ENCODE measurements at regions not wholly inside any gene's neighbourhood (a gene's known extent, or its start where the extent isn't known, plus 50 kb on each side); places are given as distances from the start of the nearest gene placed in this dataset.

DNA sequence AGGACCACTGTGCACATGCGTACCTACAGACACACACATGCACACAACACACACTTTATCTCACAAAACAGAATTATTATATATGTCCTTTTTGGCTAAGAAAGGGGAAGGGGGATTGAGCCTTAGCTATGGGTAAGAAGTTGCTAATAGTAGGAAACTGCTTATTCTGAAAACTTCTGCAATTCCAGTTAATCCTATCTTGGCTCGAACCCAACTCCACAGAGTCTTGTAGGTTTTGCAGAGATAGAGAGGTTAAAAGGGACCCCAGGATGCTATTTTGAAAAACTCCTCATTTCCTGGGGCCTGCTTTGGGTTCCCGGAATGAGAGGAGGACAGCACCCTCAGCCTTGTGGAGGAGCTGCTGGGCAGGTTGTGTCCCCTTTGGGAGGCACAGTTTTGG lies 233.8 kb downstream of the CLIC5 start:
- H3K27ac ChIP-seq, result no peak overlapping the region
- H3K27me3 ChIP-seq (replicated peaks), result no peaks in the 10 kb centered on the region
- no peaks in the 10 kb centered on the region for H3K9me3 ChIP-seq (replicated peaks)
- no peaks in the 10 kb centered on the region for H3K36me3 ChIP-seq
- DNase-seq (ENCODE audit: low read depth in 1 of 2, low spot score in 2 of 2), result no peak
- H3K4me1 ChIP-seq (replicated peaks), result no peaks in the 10 kb centered on the region
- H3K4me3 ChIP-seq, result no peak overlapping the region

DNA sequence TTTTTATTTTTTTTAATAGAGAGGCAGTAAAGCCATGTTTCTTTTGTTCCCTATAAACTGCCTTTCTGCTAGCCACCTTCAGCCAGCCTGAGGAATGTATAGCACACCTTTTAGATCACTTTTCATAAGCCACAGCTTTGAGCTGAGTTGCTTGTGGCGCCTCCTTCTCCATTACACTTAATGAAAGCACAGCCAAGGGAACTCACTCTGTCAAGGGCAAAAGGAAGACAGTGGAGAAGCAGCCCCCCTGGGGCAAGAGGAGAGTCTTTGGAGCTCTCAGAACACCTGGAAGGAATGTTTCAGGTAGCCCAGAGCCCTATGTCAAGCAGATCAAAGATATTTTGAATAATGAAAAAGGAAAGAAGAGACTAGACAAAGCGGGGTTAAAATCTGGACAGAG lies 235.1 kb downstream of the CLIC5 start:
- no peak for DNase-seq (ENCODE audit: low read depth in 1 of 2, low spot score in 2 of 2)
- Histone ChIP-seq H3K36me3 (no peaks in the 10 kb centered on the region), H3K27me3 (replicated peaks) (no peaks in the 10 kb centered on the region), H3K4me3 (no peak overlapping the region), H3K4me1 (replicated peaks) (no peaks in the 10 kb centered on the region), H3K9me3 (replicated peaks) (no peaks in the 10 kb centered on the region), H3K27ac (no peak overlapping the region)

DNA sequence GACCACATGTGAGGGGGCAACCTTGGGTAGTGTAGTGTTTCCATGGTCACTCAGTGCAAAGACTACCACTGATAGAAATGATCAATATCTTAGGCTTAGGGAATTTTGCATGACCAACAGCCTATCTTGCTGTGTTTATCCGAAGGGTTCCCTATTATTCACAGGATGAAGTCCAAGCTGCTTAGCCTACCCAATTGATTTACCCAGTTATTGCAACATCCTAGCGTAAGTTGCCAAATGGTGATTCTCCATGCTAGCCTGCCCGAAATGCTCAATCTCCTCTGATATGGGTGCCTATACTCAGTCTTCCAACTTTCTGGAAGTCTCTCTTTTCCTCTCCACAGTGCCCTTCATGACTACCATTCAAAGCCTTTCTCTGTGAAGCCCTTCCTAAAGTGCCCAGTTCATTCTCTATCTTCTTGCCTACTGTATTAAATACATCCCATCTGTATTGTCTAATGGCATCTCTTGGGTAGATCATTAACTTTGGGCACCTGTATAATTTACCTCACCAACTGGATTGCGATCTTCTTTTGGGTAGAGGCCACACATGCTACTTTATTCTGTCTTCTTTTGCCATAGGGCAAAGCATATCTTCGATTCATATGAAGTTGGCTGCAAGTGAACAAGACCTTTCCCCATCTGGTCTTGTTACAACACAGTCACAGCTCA lies 240.5 kb downstream of the CLIC5 start:
- Histone ChIP-seq H3K27me3 (replicated peaks) (no peaks in the 10 kb centered on the region), H3K9me3 (replicated peaks) (no peaks in the 10 kb centered on the region), H3K27ac (no peak overlapping the region), H3K4me1 (replicated peaks) (no peaks in the 10 kb centered on the region), H3K4me3 (no peak overlapping the region), H3K36me3 (no peaks in the 10 kb centered on the region)
- no peak for DNase-seq (ENCODE audit: low read depth in 1 of 2, low spot score in 2 of 2)

DNA sequence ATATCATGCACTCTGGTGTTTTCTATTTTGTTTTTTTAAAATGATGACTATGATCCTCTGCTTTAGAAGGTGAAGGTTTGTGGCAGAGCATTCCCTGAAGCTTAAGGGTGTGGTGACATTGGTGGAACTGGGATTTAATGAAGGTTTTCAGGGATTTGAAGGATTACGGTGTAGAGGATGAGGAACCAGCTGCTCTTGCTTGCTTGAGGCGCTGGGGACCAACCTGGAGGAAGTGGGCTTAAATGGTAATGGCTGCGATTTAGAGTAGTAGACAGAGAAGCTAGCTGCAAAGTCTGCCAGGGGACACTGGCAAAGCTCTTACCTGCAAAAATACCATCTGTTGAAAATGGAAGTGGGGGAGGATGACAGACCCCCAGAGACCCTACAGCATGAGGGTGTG lies 241.8 kb downstream of the CLIC5 start:
- Histone ChIP-seq H3K4me1 (replicated peaks) (peaks cover 3% of the 10 kb centered on the region; the same call in 1 of the 2 replicates), H3K27ac (no peak overlapping the region), H3K36me3 (no peaks in the 10 kb centered on the region), H3K4me3 (no peak overlapping the region), H3K27me3 (replicated peaks) (no peaks in the 10 kb centered on the region), H3K9me3 (replicated peaks) (no peaks in the 10 kb centered on the region)
- no peak for DNase-seq (ENCODE audit: low read depth in 1 of 2, low spot score in 2 of 2)

DNA sequence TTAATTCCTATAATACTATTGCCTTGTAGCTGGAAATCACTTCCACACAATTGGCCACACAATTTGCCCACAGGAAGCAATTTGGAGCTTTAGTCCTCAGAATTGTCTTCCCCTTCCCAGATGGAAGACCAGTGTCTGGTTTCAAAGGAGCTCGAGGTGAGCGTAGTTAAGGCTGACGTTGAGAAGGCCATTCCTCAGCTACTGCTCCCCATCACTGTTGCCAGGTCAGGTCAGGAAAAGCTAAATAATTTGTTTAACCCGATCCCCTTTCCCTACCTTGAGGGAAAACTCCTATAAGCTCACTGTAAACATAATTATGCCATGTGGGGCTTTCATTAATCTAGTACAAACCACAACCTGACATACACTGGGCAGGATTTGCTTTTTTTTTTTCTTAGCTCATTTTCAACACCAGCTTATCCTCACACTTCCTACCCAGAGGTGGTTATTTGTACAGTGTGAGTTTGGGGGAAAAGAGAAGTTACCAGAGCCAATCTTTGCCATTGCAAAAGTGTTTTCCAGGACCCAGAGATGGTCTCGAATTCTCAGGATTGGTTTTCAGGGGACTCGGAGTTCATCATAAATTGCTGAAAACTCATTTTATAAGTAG lies 242.7 kb downstream of the CLIC5 start:
- H3K4me1 ChIP-seq (replicated peaks), result peaks cover 5% of the 10 kb centered on the region; the same call in 1 of the 2 replicates
- H3K9me3 ChIP-seq (replicated peaks), result no peaks in the 10 kb centered on the region
- no peak overlapping the region for H3K4me3 ChIP-seq

DNA sequence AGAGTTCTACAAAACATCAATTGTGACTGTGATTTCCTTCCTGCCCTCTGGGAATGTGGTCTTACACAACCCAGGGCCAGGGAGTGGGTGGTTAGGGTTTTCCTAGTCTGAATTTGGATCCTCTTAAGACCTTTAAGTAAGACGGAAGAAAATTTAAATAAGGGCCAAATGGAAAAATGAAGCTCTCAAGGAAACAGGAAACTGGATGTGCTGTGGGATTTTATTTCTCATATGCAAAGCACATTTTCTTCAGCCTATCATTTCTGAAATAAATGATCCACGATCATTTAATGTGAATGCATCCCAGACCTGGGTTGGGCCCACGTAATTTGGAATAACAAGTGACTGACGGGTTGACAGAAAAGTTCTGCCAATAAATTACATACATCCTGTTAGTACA lies 243.6 kb downstream of the CLIC5 start:
- Histone ChIP-seq H3K4me3 (no peak overlapping the region), H3K27me3 (replicated peaks) (no peaks in the 10 kb centered on the region), H3K4me1 (replicated peaks) (peaks cover 5% of the 10 kb centered on the region; the same call in 1 of the 2 replicates), H3K36me3 (no peaks in the 10 kb centered on the region), H3K27ac (no peak overlapping the region), H3K9me3 (replicated peaks) (no peaks in the 10 kb centered on the region)
- no peak for DNase-seq (ENCODE audit: low read depth in 1 of 2, low spot score in 2 of 2)

More for the DNA sequence above, 242.7 kb downstream of the CLIC5 start:
- DNase-seq (ENCODE audit: low read depth in 1 of 2, low spot score in 2 of 2), result no peak
- Histone ChIP-seq H3K36me3 (no peaks in the 10 kb centered on the region), H3K27ac (no peak overlapping the region), H3K27me3 (replicated peaks) (no peaks in the 10 kb centered on the region)

DNA sequence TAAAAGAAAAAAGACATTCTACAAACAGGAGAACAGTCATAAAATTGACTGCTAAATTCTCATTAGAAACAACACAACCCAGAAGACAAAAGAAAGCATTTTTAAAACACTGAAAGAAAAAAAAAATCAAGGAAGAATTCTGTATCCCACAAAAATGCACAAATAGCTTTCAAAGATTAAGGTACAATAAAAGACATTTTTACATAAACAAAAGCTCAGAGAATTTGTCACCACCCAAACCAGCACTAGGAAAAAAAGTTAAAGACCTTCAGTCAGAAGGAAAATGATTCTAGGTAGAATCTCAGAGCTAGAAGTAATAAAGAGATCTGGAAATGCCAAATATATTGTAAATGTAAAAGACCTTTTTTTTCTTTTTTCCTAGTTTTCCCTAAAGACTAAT lies 252.4 kb downstream of the CLIC5 start:
- Histone ChIP-seq H3K27ac (no peak overlapping the region), H3K4me3 (no peak overlapping the region), H3K9me3 (replicated peaks) (no peaks in the 10 kb centered on the region), H3K36me3 (no peaks in the 10 kb centered on the region), H3K27me3 (replicated peaks) (no peaks in the 10 kb centered on the region), H3K4me1 (replicated peaks) (no peaks in the 10 kb centered on the region)
- peak in 1 of 2 experiments; percentile 53 for DNase-seq (ENCODE audit: low read depth in 1 of 2, low spot score in 2 of 2)

DNA sequence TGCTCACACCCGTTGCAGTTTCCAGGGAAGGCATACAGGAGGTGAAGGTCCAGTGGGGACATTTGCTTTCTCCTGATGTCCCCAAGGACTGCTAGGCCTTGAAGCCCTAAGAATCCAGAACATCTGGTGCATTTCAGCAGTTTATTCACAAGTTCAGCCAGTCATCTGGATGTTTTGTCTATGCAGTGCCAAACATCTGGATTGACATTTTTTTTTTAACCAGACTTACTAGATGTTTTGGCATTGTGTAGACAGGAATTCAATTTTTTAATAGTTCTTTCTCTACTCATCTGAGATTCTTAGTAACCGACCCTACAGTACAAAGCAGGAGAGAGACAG lies 256.2 kb downstream of the CLIC5 start:
- Histone ChIP-seq H3K36me3 (no peaks in the 10 kb centered on the region), H3K9me3 (replicated peaks) (no peaks in the 10 kb centered on the region), H3K27ac (no peak overlapping the region), H3K4me3 (no peak overlapping the region), H3K27me3 (replicated peaks) (no peaks in the 10 kb centered on the region), H3K4me1 (replicated peaks) (no peaks in the 10 kb centered on the region)
- no peak for DNase-seq (ENCODE audit: low read depth in 1 of 2, low spot score in 2 of 2)

DNA sequence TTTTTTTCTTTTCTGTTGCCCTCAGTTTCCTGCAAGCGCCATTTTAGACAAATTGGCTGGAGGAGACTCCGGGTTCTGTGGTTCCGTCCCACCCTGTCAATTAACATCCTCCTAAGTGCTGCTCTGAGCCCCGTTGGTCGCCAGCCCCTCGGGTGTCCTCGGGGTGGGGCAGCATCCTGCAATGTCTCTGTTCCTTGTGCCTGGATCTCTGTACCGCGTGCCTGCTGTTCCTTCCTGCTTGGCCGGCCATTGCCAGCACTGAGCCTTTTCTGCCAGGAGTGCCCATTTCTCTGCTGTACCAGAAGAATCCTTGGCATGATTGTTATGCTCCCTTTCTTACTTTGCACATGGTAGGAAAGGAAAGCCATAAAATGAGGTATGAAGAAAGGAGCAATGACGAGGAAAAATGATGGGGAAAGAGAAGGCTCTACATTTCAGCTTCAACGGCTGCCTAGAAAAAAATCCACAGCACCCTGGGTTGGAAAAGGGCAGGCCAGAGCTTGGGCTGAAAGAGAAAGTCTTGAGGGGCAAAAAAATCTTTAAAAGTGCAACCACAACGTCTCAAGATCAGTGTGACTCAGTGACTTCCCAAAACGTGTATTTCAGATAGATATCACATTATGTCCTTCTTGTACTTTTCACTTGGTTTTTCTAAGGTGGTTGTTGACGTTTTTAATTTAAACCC lies 256.7 kb downstream of the CLIC5 start:
- Histone ChIP-seq H3K27me3 (replicated peaks) (no peaks in the 10 kb centered on the region), H3K9me3 (replicated peaks) (no peaks in the 10 kb centered on the region), H3K36me3 (no peaks in the 10 kb centered on the region), H3K27ac (no peak overlapping the region), H3K4me3 (no peak overlapping the region), H3K4me1 (replicated peaks) (no peaks in the 10 kb centered on the region)
- no peak for DNase-seq (ENCODE audit: low read depth in 1 of 2, low spot score in 2 of 2)

DNA sequence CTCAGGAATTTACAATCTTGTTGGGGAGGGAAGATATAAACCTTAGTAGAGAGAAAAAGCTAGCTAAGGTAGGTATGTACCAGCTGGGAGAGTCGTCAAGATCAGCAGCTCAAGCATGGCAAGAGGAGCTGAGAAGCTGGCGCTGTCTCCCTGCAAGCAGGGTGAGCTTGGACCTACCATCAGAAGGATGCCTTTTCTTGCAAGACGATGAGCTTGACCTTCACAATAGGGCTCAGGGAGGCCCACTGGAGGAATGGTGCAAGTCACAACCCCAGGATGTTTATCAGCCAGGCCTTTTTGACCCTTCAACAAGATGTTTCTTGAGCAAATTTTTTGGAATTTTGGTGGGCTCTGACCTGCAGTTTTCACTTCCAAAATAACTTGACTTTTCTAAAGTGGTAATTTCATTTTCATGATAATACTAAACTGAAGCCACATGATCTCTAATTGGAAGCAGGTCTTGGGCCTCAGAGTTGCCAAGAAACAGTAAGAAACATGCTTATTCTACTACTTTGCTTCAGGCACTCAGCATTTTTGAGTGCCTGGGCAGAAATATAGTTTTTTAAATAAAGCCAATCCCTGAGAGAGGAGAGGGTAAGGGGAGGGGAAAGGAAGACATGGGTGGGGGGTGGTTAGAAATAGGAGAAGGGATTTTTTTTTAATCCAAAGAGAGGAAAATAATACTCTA lies 258.1 kb downstream of the CLIC5 start:
- DNase-seq (ENCODE audit: low read depth in 1 of 2, low spot score in 2 of 2), result no peak
- Histone ChIP-seq H3K4me3 (no peak overlapping the region), H3K27me3 (replicated peaks) (no peaks in the 10 kb centered on the region), H3K36me3 (no peaks in the 10 kb centered on the region), H3K9me3 (replicated peaks) (no peaks in the 10 kb centered on the region), H3K4me1 (replicated peaks) (no peaks in the 10 kb centered on the region), H3K27ac (no peak overlapping the region)

DNA sequence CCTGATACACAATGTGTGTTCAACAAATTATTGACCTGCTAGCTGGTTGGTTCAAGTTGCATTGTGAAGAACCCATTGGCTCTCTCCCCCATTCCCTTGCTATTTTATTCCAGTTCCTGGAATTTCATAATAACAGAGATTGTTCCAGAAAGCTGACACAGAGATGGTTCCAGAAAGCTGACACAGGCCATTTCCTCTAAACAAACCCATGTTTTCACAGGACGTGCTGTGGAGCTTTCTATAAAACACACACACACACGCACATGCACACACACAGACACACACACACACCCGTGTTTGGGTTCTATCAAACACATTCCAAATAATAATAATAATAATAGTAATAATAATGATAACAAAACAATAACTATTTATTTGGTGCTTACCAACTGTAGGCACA lies 259.1 kb downstream of the CLIC5 start:
- no peak for DNase-seq (ENCODE audit: low read depth in 1 of 2, low spot score in 2 of 2)
- Histone ChIP-seq H3K4me3 (no peak overlapping the region), H3K36me3 (no peaks in the 10 kb centered on the region), H3K9me3 (replicated peaks) (no peaks in the 10 kb centered on the region), H3K4me1 (replicated peaks) (no peaks in the 10 kb centered on the region), H3K27me3 (replicated peaks) (no peaks in the 10 kb centered on the region), H3K27ac (no peak overlapping the region)

DNA sequence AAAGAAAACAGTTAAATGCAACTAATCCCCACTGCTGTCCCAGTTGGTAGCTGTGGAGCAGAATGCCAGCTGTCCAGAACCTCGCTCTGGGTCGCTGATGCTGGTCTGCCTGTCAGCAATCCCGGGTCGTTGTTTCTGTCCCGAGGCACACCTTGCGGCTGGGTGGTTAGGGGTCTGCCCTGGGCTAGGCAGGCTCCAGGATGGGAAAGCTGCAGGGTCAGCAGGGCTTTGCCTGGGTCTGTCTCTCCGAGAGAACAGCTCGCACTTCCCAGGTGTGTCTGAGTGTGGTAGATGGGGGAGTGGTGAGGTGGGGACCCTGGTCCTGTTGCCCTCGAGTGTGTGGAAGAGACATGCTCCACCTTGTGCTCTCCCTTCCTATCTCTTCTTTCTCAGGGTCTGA lies 261.2 kb downstream of the CLIC5 start:
- Histone ChIP-seq H3K9me3 (replicated peaks) (no peaks in the 10 kb centered on the region), H3K4me3 (no peak overlapping the region), H3K27ac (no peak overlapping the region), H3K4me1 (replicated peaks) (no peaks in the 10 kb centered on the region), H3K27me3 (replicated peaks) (no peaks in the 10 kb centered on the region), H3K36me3 (no peaks in the 10 kb centered on the region)
- no peak for DNase-seq (ENCODE audit: low read depth in 1 of 2, low spot score in 2 of 2)

DNA sequence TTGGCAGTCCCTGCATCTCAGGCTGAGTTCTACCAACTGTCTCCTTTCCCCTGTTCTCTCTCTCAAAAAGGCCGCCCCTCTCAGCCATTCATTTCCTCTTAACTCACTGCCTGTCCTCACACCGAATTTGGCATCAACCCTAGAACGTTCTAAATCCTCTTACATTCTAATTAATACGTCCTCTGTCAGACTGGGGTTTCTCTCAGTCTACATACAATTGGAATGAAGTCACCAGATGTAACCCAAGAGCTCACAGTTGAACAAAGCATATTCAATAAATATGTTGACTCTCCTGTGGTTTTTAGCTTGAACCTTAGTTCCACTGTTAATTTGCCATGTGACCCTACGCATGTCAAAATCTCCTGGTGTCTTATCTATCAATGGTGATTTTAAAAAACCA lies 269.6 kb downstream of the CLIC5 start:
- no peaks in the 10 kb centered on the region for H3K36me3 ChIP-seq
- no peaks in the 10 kb centered on the region for H3K27me3 ChIP-seq (replicated peaks)
- peak in 1 of 2 experiments; percentile 42 for DNase-seq (ENCODE audit: low read depth in 1 of 2, low spot score in 2 of 2)
- 0 out of 2 replicates have a peak, but pooled peaks cover 4% of the 10 kb centered on the region for H3K9me3 ChIP-seq (replicated peaks)
- no peak overlapping the region for H3K4me3 ChIP-seq
- peaks cover 22% of the 10 kb centered on the region for H3K4me1 ChIP-seq (replicated peaks)
- peak overlapping the region; percentile 5; the same call in 1 of the 2 replicates for H3K27ac ChIP-seq

Measured in SJSA1 (cell line).